H1 (cell line): ENCODE measurements at regions not wholly inside any gene's neighbourhood (a gene's known extent, or its start where the extent isn't known, plus 50 kb on each side); places are given as distances from the start of the nearest gene placed in this dataset.

Source experiments
- CHD1 ChIP-seq: IDR thresholded peaks from 2 replicates; pipeline ENCODE4 v1.6.1; 2012; ENCODE audit warnings: low read depth, low read length, improper control_type of control experiment
- EGR1 ChIP-seq: IDR thresholded peaks from 2 replicates; pipeline ENCODE4 v1.6.1; 2011; ENCODE audit warnings: low read depth, low read length, borderline replicate concordance
- KDM4A ChIP-seq: IDR thresholded peaks from one replicate; pipeline ENCODE4 v1.7.1; 2012; ENCODE audit warnings: low read depth, mild to moderate bottlenecking, moderate library complexity, low read length, inconsistent platforms; ENCODE audit not compliant: severe bottlenecking
- SIX5 ChIP-seq: IDR thresholded peaks from 2 replicates; pipeline ENCODE4 v1.6.1; 2011; ENCODE audit warnings: mild to moderate bottlenecking, low read depth, low read length
- YY1 ChIP-seq: IDR thresholded peaks from 2 replicates; pipeline ENCODE4 v1.6.1; 2011; ENCODE audit warnings: low read depth, mild to moderate bottlenecking, low read length

DNA sequence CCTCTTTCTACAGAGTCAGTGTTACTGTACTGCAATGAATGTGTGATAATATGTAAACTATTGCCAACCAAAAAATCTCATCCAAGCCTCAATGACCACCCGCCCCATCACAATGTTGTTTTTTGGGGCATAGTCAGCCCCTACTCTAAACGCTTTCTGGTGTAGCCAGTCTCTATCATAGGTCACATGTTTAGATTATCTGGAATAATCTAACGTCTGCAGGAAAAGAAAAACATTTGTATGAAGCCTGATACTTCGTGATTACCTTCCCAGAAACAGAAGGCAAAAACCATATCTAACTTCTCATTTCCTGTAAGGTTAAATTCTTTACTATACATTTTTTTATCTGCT lies 1331.8 kb upstream of the GBE1 start (continued):
- TF ChIP-seq KDM4A (no peak), SIX5 (no peak), CHD1 (no peak), EGR1 (no peak), YY1 (no peak)
